ENCODE measurements at regions not wholly inside any gene's neighbourhood (a gene's known extent, or its start where the extent isn't known, plus 50 kb on each side); places are given as distances from the start of the nearest gene placed in this dataset.

DNA sequence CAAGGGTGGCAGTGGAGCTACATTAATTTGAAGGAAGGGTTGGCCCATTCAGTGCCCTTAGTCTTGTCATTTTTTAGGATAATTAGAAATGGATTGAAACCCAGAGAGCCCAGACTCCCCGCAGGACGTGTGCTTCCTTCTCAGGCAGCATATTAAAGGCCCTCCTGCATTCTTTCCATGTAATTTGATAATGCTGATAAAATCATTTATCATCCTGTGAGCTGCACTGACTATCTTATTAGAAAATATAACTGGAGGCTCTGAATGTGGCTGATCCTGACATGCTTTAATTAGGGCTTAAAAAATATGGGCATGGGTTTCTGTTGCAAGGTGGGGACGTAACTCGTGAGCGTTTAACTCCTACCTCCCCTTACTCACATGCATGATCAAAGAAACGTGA lies 148.1 kb downstream of the ACKR3 start:
- no peak overlapping the region for H3K4me3 ChIP-seq (ENCODE audit: low read length in 2 of 2)
- no peak overlapping the region for H3K9ac ChIP-seq (ENCODE audit: low read length in 2 of 2)
- H3K4me1 ChIP-seq (ENCODE audit: control insufficient read depth, insufficient read depth, low read length) = peaks cover 2% of the 10 kb centered on the region
- peaks cover 0 to 5% of the 10 kb centered on the region in 2 donors for H3K27me3 ChIP-seq (ENCODE audit: control insufficient read depth in 1 of 2, insufficient read depth in 2 of 2, low read length in 2 of 2)
- H3K9me3 ChIP-seq (ENCODE audit: control insufficient read depth in 2 of 2, low read length in 2 of 2) = peaks cover 0 to 2% of the 10 kb centered on the region in 2 donors
- H3K27ac ChIP-seq (ENCODE audit: low read length) = no peak overlapping the region
- H3K36me3 ChIP-seq (ENCODE audit: control insufficient read depth in 2 of 2, insufficient read depth in 2 of 2, low read length in 2 of 2) = no peaks in the 10 kb centered on the region

DNA sequence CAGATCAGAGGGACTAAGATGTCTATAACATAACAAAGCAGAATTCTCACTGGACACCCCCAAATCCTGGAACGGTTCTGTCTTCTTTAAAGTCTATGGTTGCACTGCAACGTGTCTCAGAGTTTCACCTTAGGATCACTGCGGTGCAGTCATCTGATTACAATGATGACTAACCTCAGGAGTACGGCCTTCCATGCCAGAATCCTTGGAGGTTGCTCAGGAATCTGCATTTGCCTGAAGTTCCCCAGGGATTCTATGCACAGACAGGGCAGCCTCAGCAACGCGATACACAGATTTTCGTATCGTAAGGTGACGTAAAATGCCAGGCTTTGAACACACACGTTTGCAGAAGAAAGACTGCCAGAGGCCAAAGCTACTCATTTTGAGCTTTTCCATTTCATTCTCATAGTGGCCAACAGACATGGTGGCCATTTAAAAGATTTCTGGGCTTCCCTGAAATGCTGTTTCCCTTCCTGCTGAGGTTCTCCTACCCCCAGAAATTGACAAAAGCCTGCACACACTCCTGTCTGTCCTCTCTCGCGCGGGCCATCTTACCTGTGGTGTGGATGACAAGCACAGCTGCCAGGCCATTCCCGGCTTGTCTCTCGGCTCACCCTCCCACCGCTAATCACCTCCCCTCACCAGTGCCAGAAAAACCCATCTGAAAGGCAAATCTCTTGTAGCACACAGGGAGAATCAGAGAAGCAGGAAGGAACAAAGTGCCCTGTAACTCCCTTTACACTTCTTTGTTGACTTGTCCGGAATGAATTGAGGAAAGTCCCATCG lies 148.8 kb downstream of the ACKR3 start:
- H3K36me3 ChIP-seq (ENCODE audit: control insufficient read depth in 2 of 2, insufficient read depth in 2 of 2, low read length in 2 of 2) = no peaks in the 10 kb centered on the region
- peaks cover 0 to 5% of the 10 kb centered on the region in 2 donors for H3K27me3 ChIP-seq (ENCODE audit: control insufficient read depth in 1 of 2, insufficient read depth in 2 of 2, low read length in 2 of 2)
- H3K4me1 ChIP-seq (ENCODE audit: control insufficient read depth, insufficient read depth, low read length) = peaks cover 2% of the 10 kb centered on the region
- H3K4me3 ChIP-seq (ENCODE audit: low read length in 2 of 2) = no peak overlapping the region
- peaks cover 0 to 2% of the 10 kb centered on the region in 2 donors for H3K9me3 ChIP-seq (ENCODE audit: control insufficient read depth in 2 of 2, low read length in 2 of 2)
- H3K9ac ChIP-seq (ENCODE audit: low read length in 2 of 2) = no peak overlapping the region
- no peak overlapping the region for H3K27ac ChIP-seq (ENCODE audit: low read length)

DNA sequence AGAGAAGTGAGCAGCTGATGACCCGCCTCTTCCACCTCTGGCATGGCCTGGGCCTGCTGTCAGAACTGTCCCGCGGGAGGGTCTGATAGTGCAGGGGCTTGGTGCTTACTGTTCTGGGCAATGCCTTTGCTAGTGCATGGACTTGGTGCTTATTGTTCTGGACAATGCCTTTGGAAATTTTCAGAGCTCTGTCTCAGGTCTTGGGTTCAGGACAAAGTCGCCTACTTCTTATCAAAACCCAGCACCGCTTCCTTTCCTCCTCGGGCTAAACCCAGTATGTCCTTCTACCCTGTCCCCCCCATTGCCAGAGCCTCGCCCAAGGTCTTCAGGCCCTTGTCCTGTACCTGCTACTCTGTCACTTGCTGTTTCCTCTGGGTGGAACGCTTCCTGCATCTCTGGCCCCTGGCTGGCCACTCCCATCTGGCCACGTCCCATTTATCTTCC lies 149.6 kb downstream of the ACKR3 start:
- no peak overlapping the region for H3K4me3 ChIP-seq (ENCODE audit: low read length in 2 of 2)
- no peak overlapping the region for H3K27ac ChIP-seq (ENCODE audit: low read length)
- H3K9ac ChIP-seq (ENCODE audit: low read length in 2 of 2) = no peak overlapping the region
- H3K27me3 ChIP-seq (ENCODE audit: control insufficient read depth in 1 of 2, insufficient read depth in 2 of 2, low read length in 2 of 2) = peaks cover 0 to 7% of the 10 kb centered on the region in 2 donors
- H3K36me3 ChIP-seq (ENCODE audit: control insufficient read depth in 2 of 2, insufficient read depth in 2 of 2, low read length in 2 of 2) = no peaks in the 10 kb centered on the region
- H3K9me3 ChIP-seq (ENCODE audit: control insufficient read depth in 2 of 2, low read length in 2 of 2) = peaks cover 0 to 2% of the 10 kb centered on the region in 2 donors
- peaks cover 2% of the 10 kb centered on the region for H3K4me1 ChIP-seq (ENCODE audit: control insufficient read depth, insufficient read depth, low read length)

DNA sequence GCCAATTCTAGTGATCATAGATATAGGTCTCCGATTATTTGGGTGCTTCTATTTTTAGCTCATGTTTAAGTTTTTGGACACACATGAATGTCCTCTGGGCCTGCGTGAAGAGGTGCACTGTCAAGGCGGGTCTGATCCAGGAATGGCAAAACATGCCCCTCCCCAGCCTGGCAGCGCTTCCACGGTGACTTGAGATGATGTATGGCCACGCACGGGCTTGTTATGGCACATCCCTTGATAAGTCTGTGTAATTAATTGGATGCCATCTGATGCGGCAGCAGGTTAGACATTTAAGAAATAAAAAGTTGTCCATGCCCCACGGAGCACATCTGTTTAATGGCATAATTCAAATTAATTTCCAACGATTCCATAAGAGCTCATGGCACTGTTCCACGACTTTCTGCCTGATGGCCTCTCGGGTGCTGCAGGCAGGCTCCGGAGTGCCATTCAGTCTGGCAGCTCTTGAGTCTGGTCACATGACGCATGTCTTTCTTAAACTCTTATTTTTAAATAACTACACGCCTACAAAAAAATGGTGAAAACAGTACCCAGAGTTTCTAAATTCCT lies 151.4 kb downstream of the ACKR3 start:
- Histone ChIP-seq H3K36me3 (ENCODE audit: control insufficient read depth in 2 of 2, insufficient read depth in 2 of 2, low read length in 2 of 2) (no peaks in the 10 kb centered on the region), H3K4me1 (ENCODE audit: control insufficient read depth, insufficient read depth, low read length) (peaks cover 2% of the 10 kb centered on the region), H3K9me3 (ENCODE audit: control insufficient read depth in 2 of 2, low read length in 2 of 2) (peaks cover 0 to 2% of the 10 kb centered on the region in 2 donors), H3K9ac (ENCODE audit: low read length in 2 of 2) (no peak overlapping the region), H3K27me3 (ENCODE audit: control insufficient read depth in 1 of 2, insufficient read depth in 2 of 2, low read length in 2 of 2) (peaks cover 0 to 11% of the 10 kb centered on the region in 2 donors), H3K4me3 (ENCODE audit: low read length in 2 of 2) (no peak overlapping the region), H3K27ac (ENCODE audit: low read length) (no peak overlapping the region)

DNA sequence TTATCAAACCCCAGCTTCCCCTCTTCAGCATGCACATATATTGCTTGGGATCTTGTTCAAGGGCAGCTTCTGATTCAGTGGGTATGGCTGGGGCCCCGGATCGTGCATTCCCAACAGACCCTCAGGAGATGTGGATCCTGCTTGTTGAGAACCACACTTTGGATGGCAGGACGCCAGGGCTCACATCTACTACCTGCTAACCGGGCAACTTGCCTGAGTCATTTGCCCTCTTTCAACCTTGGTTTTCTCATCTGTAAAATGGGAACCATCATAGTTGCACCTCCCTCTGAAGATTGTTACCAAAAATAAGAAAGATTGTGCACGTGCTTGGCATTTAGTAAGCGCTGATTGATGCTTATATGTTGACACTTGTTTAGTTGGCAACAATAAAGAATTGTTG lies 154.6 kb downstream of the ACKR3 start:
- peaks cover 0 to 9% of the 10 kb centered on the region in 2 donors for H3K27me3 ChIP-seq (ENCODE audit: control insufficient read depth in 1 of 2, insufficient read depth in 2 of 2, low read length in 2 of 2)
- no peak overlapping the region for H3K4me3 ChIP-seq (ENCODE audit: low read length in 2 of 2)
- no peaks in the 10 kb centered on the region for H3K9me3 ChIP-seq (ENCODE audit: control insufficient read depth in 2 of 2, low read length in 2 of 2)
- H3K9ac ChIP-seq (ENCODE audit: low read length in 2 of 2) = no peak overlapping the region
- H3K4me1 ChIP-seq (ENCODE audit: control insufficient read depth, insufficient read depth, low read length) = peaks cover 2% of the 10 kb centered on the region
- H3K36me3 ChIP-seq (ENCODE audit: control insufficient read depth in 2 of 2, insufficient read depth in 2 of 2, low read length in 2 of 2) = no peaks in the 10 kb centered on the region
- no peak overlapping the region for H3K27ac ChIP-seq (ENCODE audit: low read length)

DNA sequence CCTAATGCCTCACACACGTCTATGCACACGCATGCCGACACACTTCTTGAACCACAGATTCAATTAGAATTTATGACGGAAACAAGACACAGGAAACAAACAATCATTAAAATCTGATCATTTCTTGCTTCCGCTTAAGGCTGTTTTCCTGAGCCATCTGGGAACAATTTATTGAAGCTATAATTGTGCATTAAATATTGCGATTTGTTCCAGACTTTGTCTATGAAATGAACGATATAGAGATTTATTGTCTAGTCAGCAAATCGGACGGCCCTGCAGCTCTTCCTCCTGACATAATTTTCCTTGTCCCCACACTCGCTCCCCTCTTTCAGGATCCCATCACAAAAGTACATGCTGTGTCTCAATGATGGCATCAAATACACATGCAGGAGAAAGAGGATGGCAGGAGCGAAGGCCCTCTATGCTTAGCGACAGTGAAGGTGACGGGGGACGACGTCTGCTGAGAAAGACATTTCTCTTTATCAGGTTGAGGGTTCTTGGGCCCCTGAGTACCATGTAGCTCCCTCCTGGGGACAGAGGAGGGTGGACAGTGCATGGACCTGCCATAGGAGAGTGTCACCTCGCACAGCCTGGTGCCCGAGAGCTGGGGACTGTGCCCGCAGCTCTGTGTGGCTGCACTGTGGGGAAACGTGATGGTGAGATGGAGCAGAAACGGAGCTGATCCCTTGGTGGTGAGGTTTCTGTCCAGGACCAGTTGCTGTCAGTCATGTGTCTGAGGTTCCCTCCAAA lies 157.3 kb downstream of the ACKR3 start:
- Histone ChIP-seq H3K27me3 (ENCODE audit: control insufficient read depth in 1 of 2, insufficient read depth in 2 of 2, low read length in 2 of 2) (peaks cover 0 to 9% of the 10 kb centered on the region in 2 donors), H3K36me3 (ENCODE audit: control insufficient read depth in 2 of 2, insufficient read depth in 2 of 2, low read length in 2 of 2) (no peaks in the 10 kb centered on the region), H3K9me3 (ENCODE audit: control insufficient read depth in 2 of 2, low read length in 2 of 2) (no peaks in the 10 kb centered on the region), H3K9ac (ENCODE audit: low read length in 2 of 2) (no peak overlapping the region), H3K4me1 (ENCODE audit: control insufficient read depth, insufficient read depth, low read length) (peaks cover 3% of the 10 kb centered on the region), H3K27ac (ENCODE audit: low read length) (no peak overlapping the region), H3K4me3 (ENCODE audit: low read length in 2 of 2) (no peak overlapping the region)

DNA sequence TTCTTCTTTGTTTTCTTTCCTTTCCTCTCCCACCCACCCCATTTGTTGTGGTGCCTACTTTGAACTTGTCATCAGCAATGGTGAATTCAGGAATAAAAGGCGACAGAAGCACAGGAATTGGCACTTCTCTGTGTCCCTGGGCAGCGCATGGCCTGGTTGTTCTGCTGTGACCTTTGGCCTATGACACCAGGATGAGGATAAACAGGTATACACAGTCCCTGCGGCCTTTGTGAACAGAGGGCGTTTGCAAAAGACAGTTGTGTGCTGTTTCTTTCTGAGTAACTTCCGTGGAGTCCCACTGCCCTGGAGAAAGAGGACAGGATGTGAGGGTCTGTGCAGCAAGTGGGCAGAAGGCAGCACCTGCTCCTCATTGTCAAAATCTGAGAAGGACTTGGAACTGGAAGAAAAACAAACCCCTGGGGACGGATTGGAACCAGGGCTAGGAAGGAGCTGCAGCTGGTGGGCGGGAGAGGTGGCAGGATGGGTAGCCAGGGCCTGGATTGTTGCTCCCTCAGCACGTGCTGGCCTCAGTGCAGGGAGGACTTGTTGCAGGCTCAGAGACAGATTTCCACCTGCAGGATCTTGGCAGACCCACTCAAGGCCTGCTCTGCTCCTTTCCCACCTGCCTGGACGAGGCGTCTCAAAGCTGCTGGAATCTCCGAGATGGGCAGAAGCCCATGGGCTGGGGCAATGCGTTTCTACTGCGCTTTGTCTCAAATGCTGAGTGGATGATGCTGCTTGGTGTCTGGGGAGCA lies 159.5 kb downstream of the ACKR3 start:
- H3K4me1 ChIP-seq (ENCODE audit: control insufficient read depth, insufficient read depth, low read length) = peaks cover 12% of the 10 kb centered on the region

DNA sequence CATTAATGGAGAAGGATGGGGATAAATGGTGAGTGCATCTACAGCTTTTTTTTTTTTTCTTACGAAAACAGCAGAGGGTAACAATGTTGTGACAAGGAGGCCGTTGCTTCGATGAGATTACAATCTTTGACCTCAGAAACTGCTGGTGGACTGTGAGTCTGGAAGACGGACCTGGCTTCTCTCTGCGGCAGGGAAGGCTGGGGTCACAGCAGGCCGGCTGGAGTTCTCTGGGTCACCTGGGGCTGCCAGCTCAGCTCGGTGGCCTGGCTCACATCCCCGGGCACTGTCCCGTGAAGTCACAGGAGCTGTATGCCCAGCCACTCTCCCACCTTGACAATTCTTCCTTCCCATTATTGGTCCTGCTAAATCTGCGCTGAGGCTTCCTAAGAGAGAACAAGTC lies 160.8 kb downstream of the ACKR3 start:
- no peaks in the 10 kb centered on the region for H3K36me3 ChIP-seq (ENCODE audit: control insufficient read depth in 2 of 2, insufficient read depth in 2 of 2, low read length in 2 of 2)
- no peak overlapping the region for H3K27ac ChIP-seq (ENCODE audit: low read length)
- H3K27me3 ChIP-seq (ENCODE audit: control insufficient read depth in 1 of 2, insufficient read depth in 2 of 2, low read length in 2 of 2) = peaks cover 0 to 3% of the 10 kb centered on the region in 2 donors
- H3K4me3 ChIP-seq (ENCODE audit: low read length in 2 of 2) = no peak overlapping the region
- H3K9ac ChIP-seq (ENCODE audit: low read length in 2 of 2) = no peak overlapping the region
- H3K9me3 ChIP-seq (ENCODE audit: control insufficient read depth in 2 of 2, low read length in 2 of 2) = no peaks in the 10 kb centered on the region
- peaks cover 12% of the 10 kb centered on the region for H3K4me1 ChIP-seq (ENCODE audit: control insufficient read depth, insufficient read depth, low read length)

More for the DNA sequence above, 159.5 kb downstream of the ACKR3 start:
- no peak overlapping the region for H3K4me3 ChIP-seq (ENCODE audit: low read length in 2 of 2)
- H3K9ac ChIP-seq (ENCODE audit: low read length in 2 of 2) = no peak overlapping the region
- no peaks in the 10 kb centered on the region for H3K36me3 ChIP-seq (ENCODE audit: control insufficient read depth in 2 of 2, insufficient read depth in 2 of 2, low read length in 2 of 2)
- H3K27ac ChIP-seq (ENCODE audit: low read length) = no peak overlapping the region
- peaks cover 0 to 7% of the 10 kb centered on the region in 2 donors for H3K27me3 ChIP-seq (ENCODE audit: control insufficient read depth in 1 of 2, insufficient read depth in 2 of 2, low read length in 2 of 2)
- H3K9me3 ChIP-seq (ENCODE audit: control insufficient read depth in 2 of 2, low read length in 2 of 2) = no peaks in the 10 kb centered on the region

DNA sequence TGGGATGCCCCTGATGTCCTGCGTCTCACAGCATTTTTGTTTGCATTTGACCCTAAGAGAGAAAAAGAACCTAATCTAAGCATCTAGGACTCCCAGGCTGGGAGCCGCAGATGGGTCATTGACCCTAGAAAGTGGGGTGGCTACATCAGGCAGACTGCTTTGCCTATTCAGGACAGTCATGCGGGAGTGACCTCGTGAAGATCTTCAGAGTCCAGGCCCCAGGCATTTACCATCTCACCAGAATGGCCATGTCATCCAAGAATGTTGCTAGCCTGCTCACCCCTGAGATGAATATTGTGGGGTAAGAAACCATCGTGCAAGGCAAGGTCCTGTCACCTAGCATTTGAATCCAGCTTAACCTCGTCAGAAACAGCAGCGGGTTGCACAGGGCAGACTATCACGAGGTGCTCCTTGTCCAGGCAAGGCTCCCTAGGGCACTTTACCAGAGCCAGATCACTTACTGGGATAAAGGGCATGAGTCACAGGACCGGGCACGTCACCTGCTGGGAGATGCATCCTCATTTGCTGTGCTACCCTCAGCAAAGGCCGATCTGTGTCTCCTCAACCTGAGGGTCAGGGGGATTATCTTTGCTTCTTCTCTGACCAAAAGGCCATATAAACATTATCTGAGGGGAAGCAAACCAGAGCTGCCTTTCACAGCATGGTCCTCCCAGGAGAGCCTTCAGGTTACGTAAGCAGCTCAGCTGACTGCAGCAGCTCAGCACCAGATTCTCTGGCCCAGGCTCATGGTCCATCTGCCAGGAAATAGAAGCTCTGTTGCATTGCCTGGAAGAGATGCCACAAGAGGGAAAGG lies 162.3 kb downstream of the ACKR3 start:
- H3K9ac ChIP-seq (ENCODE audit: low read length in 2 of 2) = no peak overlapping the region
- peaks cover 0 to 2% of the 10 kb centered on the region in 2 donors for H3K27me3 ChIP-seq (ENCODE audit: control insufficient read depth in 1 of 2, insufficient read depth in 2 of 2, low read length in 2 of 2)
- no peaks in the 10 kb centered on the region for H3K36me3 ChIP-seq (ENCODE audit: control insufficient read depth in 2 of 2, insufficient read depth in 2 of 2, low read length in 2 of 2)
- no peak overlapping the region for H3K4me3 ChIP-seq (ENCODE audit: low read length in 2 of 2)
- no peaks in the 10 kb centered on the region for H3K9me3 ChIP-seq (ENCODE audit: control insufficient read depth in 2 of 2, low read length in 2 of 2)
- peaks cover 12% of the 10 kb centered on the region for H3K4me1 ChIP-seq (ENCODE audit: control insufficient read depth, insufficient read depth, low read length)
- no peak overlapping the region for H3K27ac ChIP-seq (ENCODE audit: low read length)

DNA sequence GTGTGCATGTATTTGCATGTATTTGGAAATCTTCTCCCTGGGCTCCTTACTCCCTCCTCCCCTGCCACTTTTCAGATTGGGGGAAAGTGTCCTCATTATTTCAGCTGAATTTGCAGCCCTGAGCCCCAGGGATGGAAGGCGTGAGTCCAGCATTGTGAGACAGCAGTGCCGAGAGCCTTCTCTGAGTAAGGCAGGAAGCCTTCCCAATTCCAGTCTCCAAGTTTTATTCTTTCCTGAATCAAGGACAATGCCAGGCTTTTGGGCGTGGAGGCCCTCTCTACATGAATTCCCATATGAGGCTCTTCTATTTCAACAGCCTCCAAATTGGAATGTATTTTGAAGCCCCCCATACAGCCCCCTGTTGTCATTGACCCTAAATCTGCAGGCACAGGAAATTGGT lies 163.5 kb downstream of the ACKR3 start:
- H3K36me3 ChIP-seq (ENCODE audit: control insufficient read depth in 2 of 2, insufficient read depth in 2 of 2, low read length in 2 of 2) = no peaks in the 10 kb centered on the region
- H3K27ac ChIP-seq (ENCODE audit: low read length) = no peak overlapping the region
- H3K4me1 ChIP-seq (ENCODE audit: control insufficient read depth, insufficient read depth, low read length) = peaks cover 12% of the 10 kb centered on the region
- no peak overlapping the region for H3K9ac ChIP-seq (ENCODE audit: low read length in 2 of 2)
- no peak overlapping the region for H3K4me3 ChIP-seq (ENCODE audit: low read length in 2 of 2)
- no peaks in the 10 kb centered on the region for H3K9me3 ChIP-seq (ENCODE audit: control insufficient read depth in 2 of 2, low read length in 2 of 2)
- peaks cover 0 to 2% of the 10 kb centered on the region in 2 donors for H3K27me3 ChIP-seq (ENCODE audit: control insufficient read depth in 1 of 2, insufficient read depth in 2 of 2, low read length in 2 of 2)

Data from stomach smooth muscle (tissue), 2 donors.